GM19452 (cell line): ENCODE measurements at regions not wholly inside any gene's neighbourhood (a gene's known extent, or its start where the extent isn't known, plus 50 kb on each side); places are given as distances from the start of the nearest gene placed in this dataset.
"Not testable (repeated sequence)": the region's sequence is repeated elsewhere in the genome, so short reads cannot be mapped to it uniquely, and the experiment has no call there.

Experiments used
- ATAC-seq: cut with Tn5 transposase; IDR thresholded peaks from one replicate; pipeline ENCODE4 v1.9.1; 2021; ENCODE audit not compliant: unreplicated experiment

GRCh38 chr7:12930534-12930933, 243.1 kb downstream of the ARL4A start:
- ATAC-seq: no peak

- not testable (repeated sequence) for ATAC-seq
Observed at GRCh38 chr7:12931465-12931864, 244.0 kb downstream of the ARL4A start.

GRCh38 chr7:12939694-12940093, 252.3 kb downstream of the ARL4A start:
- no peak for ATAC-seq

DNA sequence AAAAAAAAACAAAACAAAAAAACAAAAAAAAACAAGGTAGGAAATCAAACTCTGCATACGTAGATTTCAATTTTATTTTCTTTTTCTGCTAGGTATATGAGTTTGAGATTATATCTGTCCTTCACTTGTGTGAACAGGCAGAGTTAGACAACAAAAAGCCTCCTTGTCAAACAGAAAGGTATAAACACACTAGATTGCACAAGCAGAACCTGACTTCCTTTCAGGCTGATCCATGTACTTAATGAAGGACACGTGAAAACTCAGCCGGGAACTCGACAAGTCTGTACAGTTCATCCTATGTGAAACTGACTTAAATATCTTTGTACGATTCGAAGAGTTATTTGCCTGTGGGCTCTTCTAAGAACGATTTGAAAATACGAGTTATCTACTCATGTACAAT, 254.1 kb downstream of the ARL4A start:
- no peak for ATAC-seq

GRCh38 chr7:12942609-12943008, 255.2 kb downstream of the ARL4A start:
- no peak for ATAC-seq

GRCh38 chr7:12943781-12944180, 256.3 kb downstream of the ARL4A start:
- ATAC-seq: no peak

GRCh38 chr7:12945901-12946300, 258.5 kb downstream of the ARL4A start:
- no peak for ATAC-seq

- no peak for ATAC-seq
Observed at GRCh38 chr7:12947465-12947864, 260.0 kb downstream of the ARL4A start.

- ATAC-seq: no peak
Observed at GRCh38 chr7:12949060-12949931, 261.9 kb downstream of the ARL4A start.

DNA sequence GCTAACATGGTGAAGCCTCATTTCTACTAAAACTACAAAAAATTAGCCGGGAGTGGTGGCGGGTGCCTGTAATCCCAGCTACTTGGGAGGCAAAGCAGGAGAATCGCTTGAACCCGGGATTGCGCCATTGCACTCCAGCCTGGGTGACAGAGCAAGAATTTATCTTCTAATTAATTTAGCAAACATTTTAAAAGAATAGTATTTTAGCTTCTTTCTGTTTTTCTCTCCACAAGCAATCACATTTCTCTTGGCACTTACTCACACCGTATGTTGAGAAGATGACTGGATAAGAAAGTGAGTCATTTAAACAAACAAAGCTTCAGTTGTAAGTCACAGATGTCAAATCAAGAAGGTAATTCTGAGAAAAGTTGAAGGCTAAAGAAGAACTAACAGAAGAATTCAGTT, 264.0 kb downstream of the ARL4A start:
- no peak for ATAC-seq

- ATAC-seq: no peak
Observed at GRCh38 chr7:12954380-12955033, 267.1 kb downstream of the ARL4A start.

- ATAC-seq: no peak
Observed at GRCh38 chr7:12957487-12957886, 270.1 kb downstream of the ARL4A start.

DNA sequence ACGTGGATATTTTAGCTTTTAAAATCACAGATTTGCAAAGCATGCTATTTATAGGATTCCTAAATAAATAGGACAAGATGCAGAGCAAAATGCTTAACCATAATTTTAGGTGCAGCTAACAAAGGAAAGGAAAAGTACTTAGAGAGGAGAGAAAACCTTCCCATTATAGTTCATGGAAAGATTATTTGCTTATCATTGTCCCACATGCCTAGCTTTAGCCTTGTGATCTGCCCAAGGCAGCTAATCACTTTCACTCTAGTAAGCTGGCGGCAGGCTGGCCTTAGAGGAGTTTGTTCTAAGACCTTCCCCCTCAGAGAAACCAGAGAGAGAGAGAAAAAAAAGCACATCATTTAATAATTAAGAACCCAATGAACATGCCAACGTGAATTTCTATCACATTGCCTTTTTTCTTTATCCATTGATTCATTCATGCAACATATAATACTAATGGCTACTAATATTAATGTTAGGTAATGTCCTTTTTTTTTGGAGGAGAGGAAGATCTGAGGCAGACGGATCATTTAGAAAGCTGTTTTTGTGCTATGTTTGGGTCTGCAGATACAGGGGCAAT, 274.6 kb downstream of the ARL4A start:
- no peak for ATAC-seq

GRCh38 chr7:12963435-12963834, 276.0 kb downstream of the ARL4A start:
- ATAC-seq: no peak

DNA sequence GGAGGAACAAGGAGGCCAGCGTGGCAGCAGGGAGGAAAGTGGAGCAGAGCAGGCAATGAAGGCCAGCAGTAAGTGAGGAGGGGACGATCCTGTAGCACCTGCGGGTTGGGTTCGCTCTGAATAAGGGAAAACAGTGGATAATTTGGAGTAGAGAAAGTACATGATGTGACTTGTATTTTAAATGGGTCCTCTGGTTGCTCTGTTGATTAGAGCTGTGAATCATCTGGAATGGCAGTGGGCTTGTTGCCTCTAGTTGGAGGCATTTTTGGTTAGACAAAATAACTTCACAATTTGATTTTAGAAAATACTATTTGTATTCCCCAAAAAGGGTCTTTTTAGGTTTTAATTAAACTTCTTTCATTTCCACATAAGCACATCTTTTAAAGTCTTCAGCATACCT, 277.4 kb downstream of the ARL4A start:
- ATAC-seq: no peak

GRCh38 chr7:12965767-12966166, 278.3 kb downstream of the ARL4A start:
- no peak for ATAC-seq

GRCh38 chr7:12967322-12967721, 279.9 kb downstream of the ARL4A start:
- no peak for ATAC-seq

GRCh38 chr7:12968836-12969422, 281.5 kb downstream of the ARL4A start:
- no peak for ATAC-seq

DNA sequence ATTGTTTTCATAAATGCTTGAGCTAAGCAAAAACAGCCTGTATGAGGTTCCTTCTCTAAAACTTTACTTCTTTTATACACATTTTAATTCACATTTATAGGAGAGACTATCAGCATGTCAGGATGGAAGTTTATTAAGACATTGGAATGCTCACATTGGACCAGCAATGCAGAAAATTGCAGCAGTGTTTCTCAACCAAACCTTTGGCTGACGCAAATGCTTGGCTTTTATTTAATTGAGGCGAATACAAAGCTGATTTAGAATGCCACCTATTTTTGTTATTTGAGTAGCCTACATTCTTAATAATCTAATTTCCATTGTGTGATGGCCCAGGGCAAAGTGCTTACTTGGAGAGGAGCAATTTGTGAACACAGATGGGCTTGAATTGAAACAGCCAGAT, 283.2 kb downstream of the ARL4A start:
- no peak for ATAC-seq

DNA sequence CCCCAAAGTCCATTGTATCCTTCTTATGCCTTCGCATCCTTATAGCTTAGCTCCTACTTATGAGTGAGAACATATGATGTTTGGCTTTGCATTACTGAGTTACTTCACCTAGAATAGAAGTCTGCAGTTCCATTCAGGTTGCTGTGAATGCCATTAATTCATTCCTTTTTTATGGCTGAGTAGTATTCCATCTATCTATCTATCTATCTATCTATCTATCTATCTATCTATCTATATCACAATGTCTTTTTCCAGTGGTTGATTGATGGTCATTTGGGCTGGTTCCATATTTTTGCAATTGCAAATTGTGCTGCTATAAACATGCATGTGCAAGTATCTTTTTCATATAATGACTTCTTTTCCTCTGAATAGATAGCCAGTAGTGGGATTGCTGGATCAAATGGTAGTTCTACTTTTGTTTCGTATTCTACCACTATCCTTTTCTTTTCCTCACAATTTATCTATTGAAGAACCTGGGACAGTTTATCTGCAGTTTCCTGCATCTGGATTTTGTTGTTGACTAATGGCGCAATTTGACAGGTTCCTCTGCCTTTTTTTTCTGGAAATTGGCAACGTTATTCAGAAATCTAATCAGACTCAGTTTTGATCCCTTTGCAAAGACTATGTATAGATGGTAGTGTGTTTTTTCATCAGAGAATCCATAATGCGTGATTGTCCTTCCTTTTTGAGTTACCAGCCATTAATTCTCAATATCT, 287.2 kb downstream of the ARL4A start:
- no peak for ATAC-seq

DNA sequence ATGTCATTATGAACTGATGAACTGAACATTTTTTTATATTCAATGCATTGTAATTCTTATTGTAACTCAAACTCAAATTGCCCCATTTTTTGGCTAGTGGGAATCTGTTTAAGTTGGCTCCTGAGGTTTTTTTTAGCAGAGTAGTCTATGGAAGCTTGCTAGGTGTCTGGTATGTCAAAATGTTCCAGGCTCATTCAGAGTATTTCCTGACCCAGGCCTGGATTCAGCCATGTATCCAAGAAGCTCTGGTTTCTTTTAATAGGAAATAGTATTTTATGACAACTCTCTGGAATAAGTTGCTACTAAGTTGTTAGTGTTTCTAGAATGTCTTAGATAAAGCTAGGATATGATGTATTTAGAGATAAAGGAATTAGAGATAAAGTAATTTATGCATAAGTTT, 288.0 kb downstream of the ARL4A start:
- no peak for ATAC-seq
